H1 (cell line): ENCODE measurements at regions not wholly inside any gene's neighbourhood (a gene's known extent, or its start where the extent isn't known, plus 50 kb on each side); places are given as distances from the start of the nearest gene placed in this dataset.

Source experiments
- EP300 ChIP-seq, 2 experiments: IDR thresholded peaks; 1 replicate in 1 of 2; 2 replicates in 1 of 2; pipeline ENCODE4 v1.6.1; 2011 to 2012; ENCODE audit warnings: low read depth in 2 of 2, low read length in 2 of 2, mild to moderate bottlenecking in 2 of 2, borderline replicate concordance in 1 of 2, inconsistent platforms in 1 of 2, moderate library complexity in 1 of 2
- POLR2A ChIP-seq, 2 experiments: IDR thresholded peaks; 1 replicate in 1 of 2; 2 replicates in 1 of 2; pipeline ENCODE4 v1.6.1; 2011; ENCODE audit warnings: low read depth in 2 of 2, low read length in 2 of 2, mild to moderate bottlenecking in 2 of 2; ENCODE audit errors: control extremely low read depth in 1 of 2
- POLR2AphosphoS5 ChIP-seq: IDR thresholded peaks from 2 replicates; pipeline ENCODE4 v1.6.1; 2011; ENCODE audit warnings: low read depth, low read length
- SIN3A ChIP-seq, 2 experiments: IDR thresholded peaks in 1 of 2; conservative IDR thresholded peaks in 1 of 2; 2 replicates each; pipeline ENCODE4 v1.6.1; 2011 to 2012; ENCODE audit warnings: low read length in 2 of 2, improper control_type of control experiment in 1 of 2, low read depth in 1 of 2, mild to moderate bottlenecking in 1 of 2
- TF ChIP-seq, protein P1 (sequence below), 3 experiments: IDR thresholded peaks; 1 replicate in 2 of 3; 2 replicates in 1 of 3; pipeline versions ENCODE4 v1.5.1 to v1.6.1; 2011; ENCODE audit warnings: low read length in 3 of 3, mild to moderate bottlenecking in 3 of 3, inconsistent platforms in 2 of 3, low read depth in 1 of 3, moderate library complexity in 1 of 3; ENCODE audit not compliant: insufficient read depth in 1 of 3; ENCODE audit errors: control extremely low read depth in 1 of 3

DNA sequence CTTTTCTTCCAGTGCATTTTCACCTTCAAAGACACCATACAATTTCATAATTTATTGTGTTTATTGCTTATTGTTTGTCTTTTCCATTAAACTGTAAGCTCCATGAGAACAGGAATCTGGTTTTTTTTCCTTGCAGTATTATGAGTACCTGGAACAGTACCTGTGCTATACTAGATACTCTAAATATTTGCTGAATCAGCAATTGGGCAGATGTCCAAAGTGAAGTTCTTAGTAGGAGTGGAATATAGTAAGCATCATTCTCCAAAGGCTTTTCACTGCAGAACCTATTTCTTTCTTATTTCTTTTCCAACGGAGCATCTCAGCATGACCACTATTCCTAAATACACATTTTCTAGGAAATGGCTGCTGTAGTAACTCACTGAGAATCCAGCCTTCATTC, 269.0 kb upstream of the CCL2 start:
- no peak for TF ChIP-seq EP300 (IDR thresholded peaks at IDR 0.05; ENCODE audit: borderline replicate concordance in 1 of 2, low read depth in 2 of 2, low read length in 2 of 2)
- TF ChIP-seq, protein P1, sequence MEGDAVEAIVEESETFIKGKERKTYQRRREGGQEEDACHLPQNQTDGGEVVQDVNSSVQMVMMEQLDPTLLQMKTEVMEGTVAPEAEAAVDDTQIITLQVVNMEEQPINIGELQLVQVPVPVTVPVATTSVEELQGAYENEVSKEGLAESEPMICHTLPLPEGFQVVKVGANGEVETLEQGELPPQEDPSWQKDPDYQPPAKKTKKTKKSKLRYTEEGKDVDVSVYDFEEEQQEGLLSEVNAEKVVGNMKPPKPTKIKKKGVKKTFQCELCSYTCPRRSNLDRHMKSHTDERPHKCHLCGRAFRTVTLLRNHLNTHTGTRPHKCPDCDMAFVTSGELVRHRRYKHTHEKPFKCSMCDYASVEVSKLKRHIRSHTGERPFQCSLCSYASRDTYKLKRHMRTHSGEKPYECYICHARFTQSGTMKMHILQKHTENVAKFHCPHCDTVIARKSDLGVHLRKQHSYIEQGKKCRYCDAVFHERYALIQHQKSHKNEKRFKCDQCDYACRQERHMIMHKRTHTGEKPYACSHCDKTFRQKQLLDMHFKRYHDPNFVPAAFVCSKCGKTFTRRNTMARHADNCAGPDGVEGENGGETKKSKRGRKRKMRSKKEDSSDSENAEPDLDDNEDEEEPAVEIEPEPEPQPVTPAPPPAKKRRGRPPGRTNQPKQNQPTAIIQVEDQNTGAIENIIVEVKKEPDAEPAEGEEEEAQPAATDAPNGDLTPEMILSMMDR (IDR thresholded peaks at IDR 0.05; ENCODE audit: control extremely low read depth in 1 of 3, insufficient read depth in 1 of 3, low read depth in 1 of 3, low read length in 3 of 3) = no peak
- TF ChIP-seq POLR2A (IDR thresholded peaks at IDR 0.05; ENCODE audit: control extremely low read depth in 1 of 2, low read depth in 2 of 2, low read length in 2 of 2) = no peak
- TF ChIP-seq SIN3A (conservative IDR thresholded peaks at IDR 0.05 in 1 of 2, IDR thresholded peaks at IDR 0.05 in 1 of 2; ENCODE audit: low read depth in 1 of 2, low read length in 2 of 2) = no peak
- no peak for TF ChIP-seq POLR2AphosphoS5
